ENCODE measurements at regions not wholly inside any gene's neighbourhood (a gene's known extent, or its start where the extent isn't known, plus 50 kb on each side); places are given as distances from the start of the nearest gene placed in this dataset.
"Not testable (repeated sequence)": the region's sequence is repeated elsewhere in the genome, so short reads cannot be mapped to it uniquely, and the experiment has no call there.

- DNase-seq (ENCODE audit: low read depth in 2 of 2): no peak
Measured at GRCh38 chr5:89662499-89662898, 747.1 kb downstream of the CETN3 start.

DNA sequence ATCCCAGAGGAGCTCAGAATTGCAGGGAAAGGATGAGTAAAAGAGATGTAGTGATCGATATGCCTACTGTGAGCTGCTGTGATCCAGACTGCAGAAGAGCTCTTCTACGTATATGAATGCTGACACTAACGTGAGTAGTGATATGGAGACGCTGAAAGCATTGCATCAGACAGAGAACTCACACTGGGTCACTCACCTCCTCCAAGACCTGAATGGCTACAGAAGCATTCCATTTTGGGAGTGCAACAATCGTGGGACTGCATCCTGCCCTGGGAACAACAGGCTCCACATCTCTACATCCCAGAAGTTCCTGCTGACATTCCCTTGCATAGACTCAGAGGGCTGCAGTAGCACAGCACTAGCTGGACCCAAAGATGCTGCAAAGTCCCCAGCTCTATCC lies 755.9 kb upstream of the MEF2C start:
- DNase-seq (ENCODE audit: low read depth in 2 of 2): no peak

- DNase-seq (ENCODE audit: low read depth in 2 of 2): not testable (repeated sequence)
Measured at GRCh38 chr5:89634176-89634575, 751.2 kb upstream of the MEF2C start.

DNA sequence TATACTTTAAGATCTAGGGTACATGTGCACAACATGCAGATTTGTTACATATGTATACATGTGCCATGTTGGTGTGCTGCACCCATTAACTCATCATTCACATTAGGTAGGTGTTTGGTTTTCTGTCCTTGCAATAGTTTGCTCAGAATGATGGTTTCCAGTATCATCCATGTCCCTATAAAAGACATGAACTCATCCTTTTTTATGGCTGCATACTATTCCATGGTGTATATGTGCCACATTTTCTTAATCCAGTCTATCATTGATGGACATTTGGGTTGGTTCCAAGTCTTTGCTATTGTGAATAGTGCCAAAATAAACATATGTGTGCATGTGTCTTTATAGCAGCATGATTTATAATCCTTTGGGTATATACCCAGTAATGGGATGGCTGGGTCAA lies 747.1 kb upstream of the MEF2C start:
- DNase-seq (ENCODE audit: low read depth in 2 of 2): not testable (repeated sequence)

DNA sequence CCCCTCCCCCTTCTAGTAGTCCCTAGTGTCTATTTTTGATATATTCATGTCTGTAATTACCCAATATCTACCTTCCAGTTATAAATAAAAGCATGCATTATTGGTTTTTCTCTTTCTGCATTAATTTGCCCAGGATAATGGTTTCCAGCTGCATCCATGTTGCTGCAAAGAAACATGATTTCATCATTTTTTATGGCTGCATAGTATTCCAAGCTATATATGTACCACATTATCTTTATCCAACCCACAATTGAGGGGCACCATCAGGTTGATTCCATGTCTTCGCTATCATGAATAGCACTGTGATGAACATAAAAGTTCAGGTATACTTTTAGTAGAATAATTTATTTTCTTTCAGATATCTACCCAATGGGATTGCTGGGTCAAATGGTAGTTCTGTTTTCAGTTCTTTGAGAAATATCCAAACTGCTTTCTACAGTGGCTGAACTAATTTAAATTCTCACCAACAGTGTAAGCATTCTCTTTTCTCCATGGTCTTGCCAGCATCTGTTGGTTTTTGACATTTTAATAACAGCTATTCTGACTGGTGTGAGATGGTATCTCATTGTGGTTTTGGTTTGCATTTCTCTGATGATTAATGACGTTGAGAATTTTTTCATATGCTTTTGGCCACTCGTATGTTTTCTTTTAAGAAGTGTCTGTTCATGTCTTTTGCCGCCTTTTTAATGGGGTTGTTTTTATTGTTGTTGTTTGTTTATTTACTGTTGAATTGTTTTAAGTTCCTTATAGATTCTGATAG lies 746.1 kb upstream of the MEF2C start:
- no peak for DNase-seq (ENCODE audit: low read depth in 2 of 2)

- no peak for DNase-seq (ENCODE audit: low read depth in 2 of 2)
Measured at GRCh38 chr5:89615839-89616518, 733.0 kb upstream of the MEF2C start.

GRCh38 chr5:89613222-89613956 lies 730.4 kb upstream of the MEF2C start:
- DNase-seq (ENCODE audit: low read depth in 2 of 2): no peak

DNA sequence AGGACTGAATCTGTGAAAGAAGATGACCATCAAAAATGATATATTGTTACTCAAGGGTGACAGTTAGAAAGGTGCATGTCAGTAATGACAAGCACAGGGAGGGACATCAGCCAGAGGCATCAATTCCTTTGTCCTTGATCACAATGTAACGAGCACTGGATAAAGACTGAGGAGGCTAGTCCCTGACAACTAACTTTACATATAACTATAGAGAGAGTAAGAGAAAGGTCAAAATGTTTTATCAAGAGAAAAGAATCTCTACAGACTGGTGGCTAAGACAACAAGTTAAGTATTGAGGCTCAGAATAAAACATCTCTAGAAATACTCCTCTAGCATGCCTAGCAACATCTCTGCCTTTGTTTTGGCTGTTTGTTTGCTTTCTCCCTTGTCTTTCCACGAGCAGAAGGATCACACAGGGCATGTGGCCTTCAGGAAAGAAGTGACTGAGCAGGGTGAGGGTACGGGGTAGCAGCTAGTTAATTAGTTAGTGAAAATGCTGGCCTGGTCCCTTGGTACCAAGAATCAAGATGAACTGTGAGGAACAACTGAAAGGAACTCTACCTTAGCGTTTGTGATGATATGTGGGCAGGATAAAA lies 724.1 kb upstream of the MEF2C start:
- no peak for DNase-seq (ENCODE audit: low read depth in 2 of 2)

DNA sequence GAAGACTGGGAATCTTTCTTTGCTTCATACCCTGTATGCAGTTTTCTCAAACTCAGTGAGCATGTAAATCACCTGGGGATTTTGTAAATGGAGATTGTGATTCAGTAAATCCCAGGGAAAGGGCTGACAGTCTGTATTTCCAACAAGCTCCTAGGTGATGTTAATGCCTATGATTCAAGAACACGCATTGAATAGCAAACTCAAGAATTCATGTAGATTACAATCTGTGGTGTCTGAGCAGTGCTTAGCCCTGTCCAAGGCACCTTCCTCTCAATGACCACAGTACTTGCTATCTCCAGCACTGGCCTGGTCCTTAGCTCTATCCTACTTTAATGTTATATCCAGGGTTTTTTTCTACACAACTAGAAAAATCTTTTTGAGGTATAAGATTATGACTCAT lies 721.4 kb upstream of the MEF2C start:
- DNase-seq (ENCODE audit: low read depth in 2 of 2): no peak

DNA sequence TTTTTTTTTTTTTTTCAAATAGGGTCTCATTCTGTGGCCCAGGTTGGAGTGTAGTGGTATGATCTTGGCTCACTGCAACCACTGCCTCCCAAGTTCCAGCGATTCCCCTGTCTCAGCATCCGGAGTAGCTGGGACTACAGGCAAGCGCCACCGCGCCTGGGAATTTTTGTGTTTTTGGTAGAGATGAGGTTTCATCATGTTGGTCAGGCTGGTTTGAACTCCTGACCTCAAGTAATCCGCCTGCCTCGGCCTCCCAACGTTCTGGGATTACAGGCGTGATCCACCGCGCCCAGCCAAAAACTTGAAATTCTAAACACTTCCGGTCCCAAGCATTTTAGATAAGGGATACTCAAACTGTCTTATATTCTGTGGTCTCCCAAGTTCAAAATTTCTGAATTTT lies 718.9 kb upstream of the MEF2C start:
- DNase-seq (ENCODE audit: low read depth in 2 of 2): no peak

DNA sequence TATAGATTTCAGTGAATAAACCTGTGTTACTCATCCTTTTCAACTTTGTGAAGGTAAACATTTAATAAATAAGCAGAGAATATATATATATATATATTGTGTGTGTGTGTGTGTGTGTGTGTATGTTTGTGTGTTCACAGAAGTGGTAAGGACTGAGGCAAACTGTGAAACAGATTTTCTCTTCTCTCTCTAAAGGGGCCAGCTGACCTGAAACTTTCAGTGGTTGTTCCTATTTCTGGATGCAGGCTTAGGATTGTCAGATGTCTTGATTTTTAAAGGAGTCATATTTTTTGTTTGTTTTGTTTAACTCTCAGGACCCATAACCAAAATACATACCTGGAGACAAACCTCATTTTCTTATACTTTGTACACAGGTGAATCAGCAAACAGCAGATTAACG lies 714.9 kb upstream of the MEF2C start:
- no peak for DNase-seq (ENCODE audit: low read depth in 2 of 2)

DNA sequence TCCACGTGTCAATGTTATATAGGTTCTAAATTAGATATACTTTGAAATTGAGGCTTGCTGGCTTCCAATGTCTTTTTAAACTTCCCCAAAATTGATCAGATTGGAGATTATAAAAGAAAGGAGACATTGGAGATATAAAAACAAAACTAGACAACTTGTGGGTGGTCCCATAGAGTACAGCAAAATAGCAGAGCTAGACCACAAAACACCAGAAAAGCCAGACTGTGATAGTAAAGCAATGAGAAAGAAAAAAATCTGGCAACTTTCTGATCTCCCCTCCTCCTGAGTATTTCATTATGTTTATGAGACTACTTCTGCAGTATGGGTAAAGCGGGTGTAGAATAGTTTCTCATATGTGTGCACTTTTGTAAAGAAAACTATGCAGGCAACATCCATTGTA lies 713.8 kb upstream of the MEF2C start:
- no peak for DNase-seq (ENCODE audit: low read depth in 2 of 2)

DNA sequence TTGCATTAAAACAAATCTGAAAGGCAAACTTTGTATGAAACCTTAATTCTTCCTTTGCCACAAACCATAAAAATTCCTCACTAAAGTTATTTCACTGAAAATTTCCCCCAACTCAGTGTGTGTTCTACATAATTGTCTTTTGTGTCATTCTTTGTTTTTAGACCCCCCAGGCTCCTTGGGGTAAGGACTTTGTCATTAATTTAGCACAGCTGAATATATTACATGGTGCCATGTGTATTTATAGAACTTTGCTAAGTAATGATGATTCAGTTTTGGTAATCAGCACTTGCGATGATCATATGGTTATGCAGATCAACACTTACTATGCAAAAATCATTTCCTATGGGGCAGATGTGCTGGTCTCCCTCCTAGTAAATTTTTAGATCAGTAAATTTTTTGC lies 712.1 kb upstream of the MEF2C start:
- DNase-seq (ENCODE audit: low read depth in 2 of 2): no peak

- DNase-seq (ENCODE audit: low read depth in 2 of 2): no peak
Measured at GRCh38 chr5:89584339-89584956, 701.5 kb upstream of the MEF2C start.

- no peak for DNase-seq (ENCODE audit: low read depth in 2 of 2)
Measured at GRCh38 chr5:89583534-89583933, 700.5 kb upstream of the MEF2C start.

DNA sequence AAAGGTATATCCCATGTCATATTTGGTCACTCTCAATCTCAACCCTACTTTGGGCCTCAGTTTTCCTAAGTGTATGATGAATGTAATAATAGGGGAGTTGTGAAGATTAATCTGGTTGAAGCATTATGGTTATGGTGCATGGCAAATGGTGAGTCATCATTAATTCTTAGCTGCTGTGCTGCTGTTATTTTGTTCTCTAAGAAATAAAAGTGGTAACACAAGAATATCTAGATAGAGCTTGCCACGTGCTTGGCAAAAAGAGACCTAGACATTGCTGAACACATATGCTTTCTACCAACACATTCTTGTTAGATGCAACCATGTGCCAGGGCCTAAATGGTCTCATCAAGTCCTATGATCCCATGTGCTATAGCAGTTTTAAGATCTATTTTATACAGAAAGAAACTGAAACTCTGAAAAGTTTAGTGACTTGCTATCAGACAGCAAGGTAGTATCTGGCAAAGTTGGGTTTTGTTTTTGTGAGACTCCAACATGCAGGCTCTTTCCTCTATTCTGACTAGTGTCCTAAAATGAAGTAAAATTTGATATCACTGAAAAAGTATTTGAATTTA lies 699.9 kb upstream of the MEF2C start:
- DNase-seq (ENCODE audit: low read depth in 2 of 2): no peak

GRCh38 chr5:89580976-89581375 lies 698.0 kb upstream of the MEF2C start:
- DNase-seq (ENCODE audit: low read depth in 2 of 2): no peak

DNA sequence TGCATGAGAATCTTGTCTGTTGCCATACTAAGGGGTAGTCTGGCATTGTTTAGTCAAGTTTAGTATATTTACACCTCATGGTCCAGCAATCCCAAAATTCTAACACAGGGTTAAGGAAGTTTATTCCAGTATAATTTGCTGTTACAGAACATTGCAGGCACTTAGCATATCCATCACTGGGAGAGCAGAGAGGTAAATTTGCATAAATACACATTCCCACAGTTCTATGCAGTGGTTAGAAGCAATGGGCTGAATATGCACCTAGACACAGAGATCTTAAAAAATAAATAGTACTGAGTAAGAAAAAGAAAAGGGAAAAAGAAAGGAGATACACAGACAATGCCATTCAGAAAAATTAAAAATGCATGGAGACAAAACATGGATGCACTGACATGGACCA lies 692.3 kb upstream of the MEF2C start:
- no peak for DNase-seq (ENCODE audit: low read depth in 2 of 2)

GRCh38 chr5:89573345-89573744 lies 690.4 kb upstream of the MEF2C start:
- no peak for DNase-seq (ENCODE audit: low read depth in 2 of 2)

DNA sequence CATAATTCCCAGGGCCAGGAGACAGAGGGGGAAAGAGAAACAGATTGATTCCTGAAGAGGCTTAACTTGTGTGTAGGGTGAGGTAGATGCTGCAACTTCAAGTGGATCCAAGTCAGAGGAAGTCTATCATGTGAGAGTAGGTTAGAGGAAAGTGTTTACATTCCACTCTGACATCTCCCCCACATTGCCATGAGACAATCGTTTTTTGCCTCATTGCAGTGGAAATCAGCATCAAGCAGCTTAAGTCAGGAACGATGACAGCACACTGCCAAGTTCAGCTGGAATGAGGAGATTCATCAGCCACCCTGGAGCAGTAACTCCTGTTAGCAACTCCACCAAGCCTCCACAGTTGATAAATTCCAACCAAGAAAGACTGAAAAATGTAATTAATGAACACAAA lies 689.7 kb upstream of the MEF2C start:
- no peak for DNase-seq (ENCODE audit: low read depth in 2 of 2)

DNA sequence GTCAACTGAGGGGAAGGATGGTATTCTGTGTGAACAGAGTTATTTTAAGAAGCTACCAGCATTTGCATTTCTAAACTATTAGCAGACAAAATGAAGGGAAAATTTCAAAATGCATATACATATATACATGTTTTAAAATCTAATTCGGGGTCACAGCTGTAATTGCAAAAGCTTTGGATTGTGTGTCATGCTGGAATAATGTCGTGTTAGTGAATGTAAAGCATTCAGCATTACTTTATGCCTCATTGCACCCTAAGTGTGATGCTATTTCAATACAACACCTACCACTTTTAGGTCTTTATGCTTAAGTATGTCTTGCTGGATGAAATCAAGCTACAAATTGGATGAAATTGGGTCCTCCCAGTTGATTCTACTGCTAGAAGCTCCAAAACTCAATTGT lies 687.6 kb upstream of the MEF2C start:
- DNase-seq (ENCODE audit: low read depth in 2 of 2): no peak

GRCh38 chr5:89566340-89566739 lies 683.4 kb upstream of the MEF2C start:
- no peak for DNase-seq (ENCODE audit: low read depth in 2 of 2)
